ENCODE measurements at regions not wholly inside any gene's neighbourhood (a gene's known extent, or its start where the extent isn't known, plus 50 kb on each side); places are given as distances from the start of the nearest gene placed in this dataset.
"Not testable (repeated sequence)": the region's sequence is repeated elsewhere in the genome, so short reads cannot be mapped to it uniquely, and the experiment has no call there.

DNA sequence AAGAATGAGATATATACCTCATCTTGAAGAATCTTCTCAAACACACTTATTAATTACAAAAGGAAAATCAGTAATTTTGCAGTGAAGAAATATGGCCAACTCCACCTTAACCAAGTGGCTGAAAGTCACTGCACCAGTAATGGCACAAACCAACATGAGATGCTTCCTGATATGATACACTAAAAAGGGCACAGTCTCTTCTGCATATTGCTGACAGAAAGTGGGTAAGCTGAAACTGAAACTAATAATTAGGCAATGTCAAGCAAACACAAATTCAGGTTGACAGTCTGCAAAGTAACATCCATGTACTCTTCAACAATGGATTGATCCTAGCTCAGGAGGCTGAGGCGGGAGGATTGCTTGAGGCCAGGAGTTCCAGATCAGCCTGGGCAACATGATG, 56.1 kb downstream of the ZNF22 start:
- not testable (repeated sequence) for DNase-seq

DNA sequence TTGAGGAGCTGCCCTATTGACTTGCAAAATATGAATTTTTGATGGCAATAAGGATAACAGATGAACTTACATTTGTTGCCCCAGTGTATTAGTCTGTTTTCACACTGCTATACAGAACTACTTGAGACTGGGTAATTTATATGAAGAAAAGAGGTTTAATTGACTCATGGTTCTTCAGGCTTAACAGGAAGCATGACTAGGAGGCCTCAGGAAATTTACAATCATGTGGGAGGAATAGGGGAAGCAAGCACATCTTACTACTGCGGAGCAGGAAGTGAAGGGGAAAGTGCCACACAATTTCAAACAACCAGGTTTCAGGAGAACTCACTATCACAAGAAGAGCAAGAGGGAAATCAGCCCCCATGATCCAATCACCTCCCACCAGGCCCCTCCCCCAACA, 57.9 kb downstream of the ZNF22 start:
- no peak for DNase-seq

DNA sequence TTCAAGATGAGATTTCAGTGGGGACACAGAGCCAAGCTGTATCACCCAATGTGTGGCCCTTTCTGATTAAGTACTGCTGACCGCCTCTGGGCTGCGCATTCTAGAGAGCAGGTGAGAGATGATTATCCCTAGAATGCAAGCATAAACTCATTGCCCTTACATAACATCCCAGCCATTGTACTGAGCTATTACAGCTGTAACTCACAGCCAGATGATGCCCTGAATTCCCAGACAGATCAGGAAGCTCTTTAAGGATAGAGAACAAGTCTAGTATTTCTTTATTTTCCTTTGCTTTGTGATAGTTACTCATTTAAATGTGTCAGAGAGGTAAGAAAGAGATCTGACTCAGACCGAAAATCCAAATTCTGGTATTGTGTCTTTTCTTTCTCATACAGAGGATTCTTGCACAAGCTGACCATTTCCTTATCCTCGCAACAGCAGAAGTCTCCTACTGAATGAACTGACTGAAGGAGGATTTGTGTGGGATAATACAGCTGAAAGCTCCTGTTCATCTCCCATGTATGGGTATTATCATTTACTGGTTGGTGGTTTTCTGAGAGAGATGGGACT, 58.4 kb downstream of the ZNF22 start:
- no peak for DNase-seq

DNA sequence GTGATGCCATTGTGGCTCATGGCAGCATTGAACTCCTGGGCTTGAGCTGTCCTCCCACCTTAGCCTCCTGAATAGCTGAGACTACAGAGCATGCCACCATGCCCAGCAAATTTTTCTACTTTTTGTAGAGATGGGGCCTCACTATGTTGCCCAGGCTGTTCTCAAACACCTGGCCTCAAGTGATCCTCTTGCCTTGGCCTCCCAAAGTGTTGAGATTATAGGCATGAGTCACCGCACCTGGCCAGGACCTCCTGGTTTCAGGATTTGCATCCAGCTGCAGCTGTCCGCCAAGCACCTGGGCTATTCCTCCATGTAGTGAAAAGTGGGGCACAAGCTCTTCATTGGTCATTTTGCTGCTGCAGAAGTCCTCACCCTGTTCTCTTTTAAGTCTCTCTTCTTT, 58.9 kb downstream of the ZNF22 start:
- no peak for DNase-seq

DNA sequence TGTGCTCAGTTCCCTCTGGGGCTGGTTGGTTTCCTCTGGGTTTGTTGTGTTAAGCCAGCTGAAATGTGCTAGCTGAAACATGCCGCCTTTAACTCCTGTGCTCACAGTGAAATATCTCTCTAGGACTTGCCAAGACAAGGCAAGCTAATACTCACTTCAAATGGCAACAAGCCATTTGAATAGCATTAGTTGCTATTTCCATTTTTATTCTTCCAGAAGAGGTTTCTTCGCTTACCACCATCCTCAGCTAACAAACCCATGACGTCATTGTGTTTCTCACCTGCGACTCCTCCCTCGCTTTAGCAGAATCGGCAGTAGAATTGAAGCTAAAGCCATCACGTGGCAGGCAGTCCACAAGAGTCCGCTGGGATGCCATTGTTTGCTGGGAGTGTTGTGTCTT, 61.3 kb downstream of the ZNF22 start:
- DNase-seq = no peak

- DNase-seq = no peak
Measured at GRCh38 chr10:45063591-45064231, 63.0 kb downstream of the ZNF22 start.

GRCh38 chr10:45064998-45065397, 64.3 kb downstream of the ZNF22 start:
- no peak for DNase-seq

DNA sequence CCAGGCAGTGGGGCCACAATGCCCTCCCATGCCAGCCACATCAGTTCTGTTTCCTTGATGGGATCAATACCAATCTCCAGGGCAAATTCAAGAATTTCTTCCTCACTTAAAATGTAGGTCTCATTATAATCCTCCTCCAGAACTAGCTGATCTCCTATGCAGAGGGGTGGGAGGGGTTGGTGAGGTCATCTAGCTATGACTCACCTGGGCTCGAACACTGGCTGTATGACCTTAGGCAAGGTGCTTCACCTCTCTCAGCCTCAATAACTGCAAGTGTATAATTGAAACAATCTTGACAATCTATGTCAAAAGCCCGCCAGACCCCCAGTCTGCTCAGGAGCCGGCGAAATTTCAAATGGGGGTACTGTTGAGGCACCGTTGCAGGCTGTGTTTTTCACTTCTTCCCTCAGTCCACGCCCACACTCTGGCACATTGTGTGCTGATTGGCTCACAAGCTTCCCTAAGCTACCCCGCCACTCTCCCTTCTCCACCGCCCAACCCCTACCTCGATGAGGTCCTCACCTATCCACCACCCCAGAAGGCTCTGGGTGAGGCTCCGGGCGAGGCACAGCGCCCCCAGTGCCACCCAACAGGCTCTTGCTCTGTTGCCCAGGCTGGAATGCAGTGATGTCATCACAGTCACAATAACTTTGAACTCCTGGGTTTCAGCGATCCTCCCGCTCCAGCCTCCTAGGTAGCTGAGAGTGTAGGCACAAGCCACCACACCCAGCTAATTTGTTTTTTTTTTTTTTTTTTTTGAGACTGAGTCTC, 70.5 kb downstream of the ZNF22 start:
- DNase-seq = no peak

DNA sequence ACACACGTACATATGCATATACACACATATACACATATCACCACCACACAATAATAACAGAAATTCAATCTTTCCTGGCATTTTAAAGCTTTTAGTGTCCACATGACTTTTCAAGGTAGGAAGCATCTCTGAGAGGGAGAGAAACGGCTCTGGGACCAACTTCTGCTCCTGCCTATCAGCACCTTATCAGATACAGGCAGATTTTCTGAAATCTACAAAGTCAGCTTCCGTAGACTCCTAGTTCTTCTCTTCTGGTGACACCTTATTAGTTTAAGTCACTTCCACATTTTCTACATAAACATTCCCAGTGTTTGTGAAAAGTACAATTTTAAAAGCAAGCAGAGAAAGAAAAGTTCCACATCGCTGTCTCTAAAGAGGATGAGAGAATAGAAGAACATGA, 74.5 kb downstream of the ZNF22 start:
- no peak for DNase-seq

- DNase-seq = no peak
Measured at GRCh38 chr10:45075826-45076380, 75.2 kb downstream of the ZNF22 start.

GRCh38 chr10:45076891-45077290, 76.2 kb downstream of the ZNF22 start:
- peak; percentile 17 for DNase-seq

DNA sequence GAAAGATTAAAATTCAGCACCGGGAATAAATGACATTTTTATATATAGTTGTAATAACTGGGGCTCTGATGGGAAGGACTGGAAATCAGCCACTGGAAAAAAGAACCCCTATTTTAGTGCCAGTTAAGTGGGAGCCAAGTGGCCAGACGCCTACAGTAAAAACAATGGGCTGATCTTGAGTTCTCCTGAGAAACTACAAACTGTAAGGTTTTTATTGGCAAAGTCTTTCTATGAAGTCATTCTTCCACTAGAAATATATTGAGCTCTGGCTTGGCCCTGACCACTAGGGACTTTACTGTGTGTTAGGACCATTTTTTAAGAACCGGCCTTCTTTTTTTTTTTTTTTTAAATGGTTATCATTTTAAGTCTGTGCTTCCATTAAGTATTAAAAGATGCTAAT, 79.6 kb downstream of the ZNF22 start:
- no peak for DNase-seq

DNA sequence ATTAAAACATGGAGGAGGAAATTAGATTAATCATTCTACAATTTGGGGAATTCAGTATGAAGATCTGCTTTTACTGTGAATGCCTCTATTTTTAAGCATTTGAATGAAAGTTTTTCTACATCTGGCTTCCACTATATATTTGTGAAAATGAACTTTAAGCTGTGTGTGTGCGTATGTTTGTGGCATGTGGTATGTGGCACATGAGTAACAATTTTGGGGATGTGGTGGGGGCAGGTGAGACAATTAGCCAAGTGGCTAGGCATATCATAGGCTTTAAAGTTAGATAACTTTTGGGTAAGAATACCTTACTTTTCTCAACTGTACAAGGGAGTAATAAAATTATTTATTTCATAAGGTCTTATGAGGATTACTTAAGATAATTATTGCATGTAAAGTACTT, 81.5 kb downstream of the ZNF22 start:
- DNase-seq = no peak

- DNase-seq = no peak
Measured at GRCh38 chr10:45091968-45092367, 91.2 kb downstream of the ZNF22 start.

- DNase-seq = no peak
Measured at GRCh38 chr10:45093945-45094344, 93.2 kb downstream of the ZNF22 start.

GRCh38 chr10:45095286-45095685, 94.6 kb downstream of the ZNF22 start:
- no peak for DNase-seq

GRCh38 chr10:45096001-45096400, 95.3 kb downstream of the ZNF22 start:
- DNase-seq = no peak

DNA sequence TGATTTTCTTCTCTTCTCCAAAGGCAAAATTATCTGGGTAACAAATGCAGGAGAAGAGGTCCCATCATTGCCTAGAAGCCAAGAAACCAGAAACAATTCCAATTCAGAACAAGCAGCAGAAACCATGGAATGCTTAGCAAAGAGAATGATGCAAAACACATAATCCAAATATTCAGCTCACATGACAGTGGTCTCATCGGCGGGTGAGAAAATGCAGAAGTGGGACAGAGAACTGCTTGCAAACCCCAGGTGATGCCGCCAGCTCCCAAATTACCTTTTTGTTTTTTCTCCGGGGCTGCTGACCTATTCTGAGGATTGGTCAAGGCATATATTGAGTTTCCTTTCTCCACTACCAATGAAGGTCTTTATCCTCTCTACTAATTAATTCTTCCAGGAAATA, 99.7 kb downstream of the ZNF22 start:
- no peak for DNase-seq

- DNase-seq = no peak
Measured at GRCh38 chr10:45104674-45105073, 104.0 kb downstream of the ZNF22 start.

DNA sequence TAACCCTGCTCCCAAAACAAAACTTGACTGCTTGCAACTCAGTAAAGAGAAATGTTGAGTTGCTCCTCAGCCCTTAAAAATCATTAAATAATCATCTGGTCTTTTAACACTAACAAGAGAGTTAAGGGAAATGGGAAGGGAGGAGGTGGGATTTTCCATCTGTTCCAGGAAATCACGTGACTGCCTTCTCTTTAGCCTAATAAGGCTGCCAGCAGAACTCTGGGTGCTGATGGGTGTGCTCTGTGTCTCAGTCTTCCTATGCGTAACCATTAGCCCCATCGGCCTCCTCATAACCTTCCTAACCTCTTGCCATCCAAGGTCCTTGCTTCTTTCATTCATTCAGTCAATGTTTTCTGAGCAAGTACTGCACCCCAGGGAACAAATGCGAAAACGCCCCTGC, 104.6 kb downstream of the ZNF22 start:
- DNase-seq = not testable (repeated sequence)

GRCh38 chr10:45106236-45106856, 105.6 kb downstream of the ZNF22 start:
- DNase-seq = no peak

DNA sequence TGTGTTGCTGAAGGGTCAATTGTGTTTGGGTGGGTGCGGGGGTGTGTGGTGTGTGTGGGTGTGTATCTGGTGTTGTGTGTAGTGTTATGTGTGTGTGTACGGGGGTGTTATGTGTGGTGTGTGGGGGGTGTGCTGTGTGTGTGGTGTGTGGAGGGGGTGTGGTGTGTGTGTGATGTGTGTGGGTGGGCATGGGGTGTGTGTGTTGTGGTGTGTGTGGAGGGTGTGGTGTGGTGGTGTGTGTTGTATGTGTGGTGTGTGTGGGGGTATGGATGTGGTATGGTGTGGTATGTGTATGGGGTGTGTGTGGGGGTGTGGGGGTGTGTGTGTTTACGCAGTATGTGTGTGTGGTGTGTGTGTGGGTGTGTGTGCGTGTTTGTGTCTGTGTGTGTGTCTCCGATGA, 110.8 kb downstream of the ZNF22 start:
- DNase-seq = no peak

- DNase-seq = not testable (repeated sequence)
Measured at GRCh38 chr10:45117940-45118339, 117.2 kb downstream of the ZNF22 start.

DNA sequence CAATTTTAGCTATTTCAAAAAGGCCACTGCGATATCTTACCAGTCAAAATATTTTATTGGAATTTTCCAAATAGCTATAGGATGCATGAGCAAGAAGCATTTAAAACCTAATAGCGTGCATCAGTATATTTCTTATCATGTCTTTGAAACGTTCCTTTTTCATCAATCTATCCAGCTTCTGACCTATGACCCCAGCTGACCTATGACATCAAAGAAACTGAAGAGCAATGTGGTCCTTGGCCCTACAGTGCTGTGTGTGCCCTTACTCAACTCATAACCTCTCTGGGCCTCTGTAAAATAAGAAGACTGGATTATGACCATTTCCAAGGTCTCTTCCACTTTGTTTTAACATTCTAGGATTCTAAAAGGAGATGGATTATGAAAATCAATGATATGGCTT, 118.2 kb downstream of the ZNF22 start:
- no peak for DNase-seq
